Skeletal muscle tissue (tissue), 3 donors: ENCODE measurements at regions not wholly inside any gene's neighbourhood (a gene's known extent, or its start where the extent isn't known, plus 50 kb on each side); places are given as distances from the start of the nearest gene placed in this dataset.
A peak's percentile ranks its signal among the peaks of the same experiment; 100 is the strongest.

Experiments used
- H3K27ac ChIP-seq: one replicate; pipeline ENCODE4 v1.7.0; 2013; ENCODE audit warnings: mild to moderate bottlenecking, low read depth, low read length, inconsistent platforms
- H3K27me3 ChIP-seq, 3 donors: one replicate each; pipeline ENCODE4 v1.7.0; 2013; ENCODE audit warnings: low read length in 3 of 3; ENCODE audit not compliant: control insufficient read depth in 3 of 3, insufficient read depth in 3 of 3
- H3K36me3 ChIP-seq, 3 donors: one replicate each; pipeline ENCODE4 v1.7.0; 2013; ENCODE audit warnings: low read length in 3 of 3; ENCODE audit not compliant: control insufficient read depth in 3 of 3, insufficient read depth in 3 of 3
- H3K4me1 ChIP-seq, 3 donors: one replicate each; pipeline ENCODE4 v1.7.0; 2013; ENCODE audit warnings: low read length in 3 of 3, mild to moderate bottlenecking in 3 of 3; ENCODE audit not compliant: control insufficient read depth in 3 of 3, insufficient read depth in 3 of 3
- H3K4me3 ChIP-seq, 3 donors: one replicate each; pipeline ENCODE4 v1.7.0; 2013; ENCODE audit warnings: low read length in 3 of 3
- H3K9ac ChIP-seq, 3 donors: one replicate each; pipeline ENCODE4 v1.7.0; 2013; ENCODE audit warnings: low read length in 3 of 3, mild to moderate bottlenecking in 3 of 3, moderate library complexity in 2 of 3, low read depth in 1 of 3
- H3K9me3 ChIP-seq, 3 donors: one replicate each; pipeline ENCODE4 v1.7.0; 2013; ENCODE audit warnings: low read length in 3 of 3; ENCODE audit not compliant: control insufficient read depth in 3 of 3
- donor health status: Osteomylitis.

- Histone ChIP-seq H3K36me3 (no peaks in the 10 kb centered on the region), H3K4me1 (peaks cover 16 to 17% (median 17%) of the 10 kb centered on the region in 3 donors), H3K9ac (no peak overlapping the region), H3K27ac (peak overlapping the region; percentile 59), H3K9me3 (no peaks in the 10 kb centered on the region), H3K4me3 (no peak overlapping the region), H3K27me3 (peaks cover 0 to 11% (median 8%) of the 10 kb centered on the region in 3 donors)
Measured at GRCh38 chr11:112786886-112787530, 174.2 kb upstream of the NCAM1 start.

- Histone ChIP-seq H3K9me3 (no peaks in the 10 kb centered on the region), H3K9ac (no peak overlapping the region), H3K27me3 (peaks cover 0 to 11% (median 6%) of the 10 kb centered on the region in 3 donors), H3K36me3 (no peaks in the 10 kb centered on the region), H3K27ac (no peak overlapping the region), H3K4me3 (no peak overlapping the region), H3K4me1 (peaks cover 10 to 13% (median 12%) of the 10 kb centered on the region in 3 donors)
Measured at GRCh38 chr11:112789481-112789880, 171.7 kb upstream of the NCAM1 start.

GRCh38 chr11:112790286-112790685 is 170.9 kb upstream of the NCAM1 start:
- Histone ChIP-seq H3K9ac (no peak overlapping the region), H3K36me3 (no peaks in the 10 kb centered on the region), H3K27me3 (peaks cover 0 to 5% (median under 1%) of the 10 kb centered on the region in 3 donors), H3K4me3 (no peak overlapping the region), H3K27ac (no peak overlapping the region), H3K4me1 (peaks cover 2 to 8% (median 5%) of the 10 kb centered on the region in 3 donors), H3K9me3 (no peaks in the 10 kb centered on the region)

GRCh38 chr11:112792070-112792469 is 169.2 kb upstream of the NCAM1 start:
- Histone ChIP-seq H3K27ac (no peak overlapping the region), H3K9ac (no peak overlapping the region), H3K36me3 (no peaks in the 10 kb centered on the region), H3K9me3 (no peaks in the 10 kb centered on the region), H3K4me3 (no peak overlapping the region), H3K4me1 (peaks cover 0 to 15% (median 11%) of the 10 kb centered on the region in 3 donors), H3K27me3 (no peaks in the 10 kb centered on the region)

- Histone ChIP-seq H3K9me3 (no peaks in the 10 kb centered on the region), H3K4me1 (peaks cover 2 to 17% (median 11%) of the 10 kb centered on the region in 3 donors), H3K4me3 (no peak overlapping the region), H3K36me3 (no peaks in the 10 kb centered on the region), H3K27me3 (no peaks in the 10 kb centered on the region), H3K27ac (no peak overlapping the region), H3K9ac (no peak overlapping the region)
Measured at GRCh38 chr11:112793416-112793815, 167.8 kb upstream of the NCAM1 start.

GRCh38 chr11:112794331-112794846 is 166.8 kb upstream of the NCAM1 start:
- no peak overlapping the region for H3K4me3 ChIP-seq
- H3K27ac ChIP-seq = no peak overlapping the region
- H3K4me1 ChIP-seq = peaks cover 2 to 17% (median 11%) of the 10 kb centered on the region in 3 donors
- H3K9ac ChIP-seq = no peak overlapping the region
- no peaks in the 10 kb centered on the region for H3K9me3 ChIP-seq
- no peaks in the 10 kb centered on the region for H3K27me3 ChIP-seq
- no peaks in the 10 kb centered on the region for H3K36me3 ChIP-seq

GRCh38 chr11:112795142-112795815 is 165.9 kb upstream of the NCAM1 start:
- no peaks in the 10 kb centered on the region for H3K36me3 ChIP-seq
- H3K9ac ChIP-seq = peak overlapping the region in 1 of 3 donors; percentile 2
- no peaks in the 10 kb centered on the region for H3K9me3 ChIP-seq
- no peak overlapping the region for H3K27ac ChIP-seq
- peaks cover 2 to 17% (median 11%) of the 10 kb centered on the region in 3 donors for H3K4me1 ChIP-seq
- no peak overlapping the region for H3K4me3 ChIP-seq
- no peaks in the 10 kb centered on the region for H3K27me3 ChIP-seq

- Histone ChIP-seq H3K4me3 (no peak overlapping the region), H3K9me3 (no peaks in the 10 kb centered on the region), H3K27ac (no peak overlapping the region), H3K4me1 (peaks cover 2 to 17% (median 11%) of the 10 kb centered on the region in 3 donors), H3K27me3 (no peaks in the 10 kb centered on the region), H3K36me3 (no peaks in the 10 kb centered on the region), H3K9ac (peak overlapping the region in 1 of 3 donors; percentile 19)
Measured at GRCh38 chr11:112795911-112796649, 165.1 kb upstream of the NCAM1 start.

GRCh38 chr11:112797092-112797491 is 164.1 kb upstream of the NCAM1 start:
- Histone ChIP-seq H3K4me1 (peaks cover 2 to 17% (median 11%) of the 10 kb centered on the region in 3 donors), H3K27me3 (no peaks in the 10 kb centered on the region), H3K9me3 (no peaks in the 10 kb centered on the region), H3K4me3 (no peak overlapping the region), H3K9ac (no peak overlapping the region), H3K27ac (no peak overlapping the region), H3K36me3 (no peaks in the 10 kb centered on the region)
